Mucosa of rectum (tissue), 2 donors: ENCODE measurements at regions not wholly inside any gene's neighbourhood (a gene's known extent, or its start where the extent isn't known, plus 50 kb on each side); places are given as distances from the start of the nearest gene placed in this dataset.

Source experiments
- H3K27ac ChIP-seq, 2 donors: one replicate each; pipeline ENCODE4 v1.7.0; 2013; ENCODE audit warnings: inconsistent platforms in 2 of 2, low read depth in 2 of 2, low read length in 2 of 2
- H3K27me3 ChIP-seq, 2 donors: one replicate each; pipeline ENCODE4 v1.7.0; 2013; ENCODE audit warnings: low read length in 2 of 2; ENCODE audit not compliant: control insufficient read depth in 2 of 2, insufficient read depth in 2 of 2
- H3K36me3 ChIP-seq, 2 donors: one replicate each; pipeline ENCODE4 v1.7.0; 2013; ENCODE audit warnings: low read length in 2 of 2; ENCODE audit not compliant: control insufficient read depth in 2 of 2, insufficient read depth in 2 of 2
- H3K4me1 ChIP-seq, 2 donors: one replicate each; pipeline ENCODE4 v1.7.0; 2013; ENCODE audit warnings: low read length in 2 of 2, mild to moderate bottlenecking in 1 of 2; ENCODE audit not compliant: control insufficient read depth in 2 of 2, insufficient read depth in 2 of 2
- H3K4me3 ChIP-seq, 2 donors: one replicate each; pipeline ENCODE4 v1.7.0; 2013; ENCODE audit warnings: low read length in 2 of 2
- H3K9ac ChIP-seq, 2 donors: one replicate each; pipeline ENCODE4 v1.7.0; 2013; ENCODE audit warnings: low read length in 2 of 2, low read depth in 1 of 2, mild to moderate bottlenecking in 1 of 2
- H3K9me3 ChIP-seq, 2 donors: one replicate each; pipeline ENCODE4 v1.7.0; 2013; ENCODE audit warnings: low read length in 2 of 2; ENCODE audit not compliant: control insufficient read depth in 2 of 2
- donor health status: healthy.
- donor health status: Normal muscosa, but diverticular disease.

DNA sequence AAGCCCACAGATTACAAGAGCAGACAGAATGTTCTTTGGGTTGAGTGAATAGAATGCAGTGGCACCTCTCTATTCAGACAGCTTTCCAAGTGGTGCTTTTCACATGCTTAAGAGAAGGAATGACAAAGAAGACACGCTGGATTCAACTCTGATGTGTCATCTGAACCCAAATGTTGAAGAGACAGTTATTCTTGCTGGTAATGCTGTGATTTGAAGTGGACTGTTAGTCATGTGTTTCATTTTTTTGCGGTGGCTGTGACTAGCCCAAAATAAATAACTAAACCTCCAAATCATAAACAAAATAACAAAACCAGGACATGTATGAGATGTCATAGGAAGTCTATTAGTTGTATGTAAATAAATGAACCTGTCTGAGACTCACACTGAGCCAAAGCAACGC is 391.8 kb upstream of the PRICKLE1 start:
- H3K9me3 ChIP-seq: no peaks in the 10 kb centered on the region
- no peaks in the 10 kb centered on the region for H3K27me3 ChIP-seq
- H3K36me3 ChIP-seq: no peaks in the 10 kb centered on the region
- H3K4me1 ChIP-seq: no peaks in the 10 kb centered on the region
- no peak overlapping the region for H3K27ac ChIP-seq
- no peak overlapping the region for H3K4me3 ChIP-seq
- no peak overlapping the region for H3K9ac ChIP-seq

DNA sequence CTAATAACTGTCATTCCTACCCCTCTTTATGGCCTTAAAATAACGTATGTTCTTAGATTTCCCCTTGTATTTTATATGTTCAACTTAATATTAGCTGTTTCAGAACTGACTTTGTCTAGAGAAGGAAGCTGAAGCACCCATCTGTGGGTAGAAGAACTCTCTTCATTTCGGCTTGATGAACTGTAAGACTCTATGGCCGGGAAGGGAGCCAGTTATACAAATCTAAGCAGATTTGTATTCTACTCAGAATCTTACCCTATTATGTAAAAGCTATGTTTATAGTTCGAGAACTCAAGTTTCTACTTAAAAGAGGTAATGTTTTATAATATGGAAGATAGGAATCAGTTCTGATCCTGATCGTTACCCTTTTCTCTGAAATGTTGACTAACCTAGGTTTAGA is 390.9 kb upstream of the PRICKLE1 start:
- Histone ChIP-seq H3K9me3 (no peaks in the 10 kb centered on the region), H3K4me3 (no peak overlapping the region), H3K27me3 (no peaks in the 10 kb centered on the region), H3K36me3 (no peaks in the 10 kb centered on the region), H3K4me1 (no peaks in the 10 kb centered on the region), H3K9ac (no peak overlapping the region), H3K27ac (no peak overlapping the region)

DNA sequence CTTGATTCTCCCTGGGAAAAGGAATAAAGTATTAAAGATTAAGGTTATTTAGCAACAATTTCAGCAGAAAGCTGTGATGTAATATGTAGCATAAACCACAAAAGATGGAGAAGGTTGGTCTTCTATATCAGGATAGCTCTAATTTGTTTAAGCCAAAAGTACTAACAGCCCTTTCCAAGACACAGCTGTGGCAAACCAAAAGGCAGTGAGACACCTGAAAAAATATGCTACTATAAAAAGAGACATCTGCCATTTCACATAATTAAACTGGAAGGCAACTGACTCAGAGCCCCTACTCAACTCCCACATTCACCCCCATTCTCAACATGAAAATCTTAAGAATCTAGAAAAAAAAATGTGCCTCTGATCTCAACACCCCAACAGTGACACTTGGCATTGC is 390.2 kb upstream of the PRICKLE1 start:
- Histone ChIP-seq H3K27me3 (no peaks in the 10 kb centered on the region), H3K4me3 (no peak overlapping the region), H3K36me3 (no peaks in the 10 kb centered on the region), H3K9ac (no peak overlapping the region), H3K27ac (no peak overlapping the region), H3K4me1 (no peaks in the 10 kb centered on the region), H3K9me3 (no peaks in the 10 kb centered on the region)

DNA sequence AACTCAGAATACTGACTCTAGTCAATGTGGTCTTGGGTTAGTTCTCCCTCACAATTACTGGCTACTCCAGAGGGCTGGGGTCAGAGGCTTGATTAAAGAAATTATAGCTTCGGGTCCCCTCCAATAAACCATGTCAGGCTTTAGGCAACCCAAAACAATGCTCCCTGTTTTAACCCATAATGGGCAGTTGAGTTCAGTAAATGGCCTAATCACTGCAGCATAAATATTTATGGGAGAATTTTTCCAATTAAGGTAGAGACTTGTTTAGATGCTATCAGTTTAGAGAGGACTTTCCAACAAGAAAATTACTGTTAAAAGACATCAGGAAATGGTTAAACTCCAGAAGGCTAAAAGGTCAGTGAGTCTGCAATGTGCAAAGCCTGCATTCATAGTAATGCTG is 389.2 kb upstream of the PRICKLE1 start:
- H3K36me3 ChIP-seq: no peaks in the 10 kb centered on the region
- H3K9me3 ChIP-seq: no peaks in the 10 kb centered on the region
- H3K9ac ChIP-seq: no peak overlapping the region
- H3K27ac ChIP-seq: no peak overlapping the region
- no peaks in the 10 kb centered on the region for H3K27me3 ChIP-seq
- no peaks in the 10 kb centered on the region for H3K4me1 ChIP-seq
- no peak overlapping the region for H3K4me3 ChIP-seq

DNA sequence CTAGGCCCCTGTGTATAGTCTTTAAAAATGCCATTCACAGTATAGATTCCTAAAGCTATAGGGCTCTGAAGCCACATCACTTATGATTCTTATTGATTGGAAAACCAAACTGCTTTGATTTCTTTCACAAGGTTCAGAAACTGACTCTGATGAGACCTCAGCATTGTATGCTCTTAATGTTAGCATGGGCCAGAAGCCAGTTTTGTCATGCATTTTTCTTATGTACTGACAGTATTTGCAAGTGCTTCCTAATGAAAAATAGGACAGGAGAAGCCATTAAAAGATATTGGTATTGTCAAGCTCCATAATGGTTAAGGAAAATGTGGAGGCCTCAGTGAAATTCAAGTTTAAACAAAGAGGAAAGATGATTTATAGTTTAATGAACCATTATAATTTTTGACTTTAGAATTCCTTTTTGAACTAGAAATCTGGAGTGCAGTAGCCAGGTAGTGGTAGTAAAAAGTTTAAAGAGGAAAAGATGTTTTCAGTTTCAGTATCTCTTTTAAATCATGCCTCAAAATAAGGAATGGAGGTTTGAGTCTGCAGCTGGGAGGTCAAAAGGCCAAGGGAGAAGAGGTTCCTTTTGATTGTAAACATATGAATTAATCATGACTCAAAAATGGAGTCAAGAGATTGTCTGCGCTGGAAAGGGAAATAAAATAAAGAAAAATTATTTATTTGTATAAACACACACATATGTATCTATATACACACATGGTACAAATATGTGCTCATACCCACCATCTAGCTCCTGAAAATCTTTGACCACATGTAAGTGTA is 388.1 kb upstream of the PRICKLE1 start:
- Histone ChIP-seq H3K4me1 (no peaks in the 10 kb centered on the region), H3K27me3 (no peaks in the 10 kb centered on the region), H3K9me3 (no peaks in the 10 kb centered on the region), H3K36me3 (no peaks in the 10 kb centered on the region), H3K9ac (no peak overlapping the region), H3K27ac (no peak overlapping the region), H3K4me3 (no peak overlapping the region)

DNA sequence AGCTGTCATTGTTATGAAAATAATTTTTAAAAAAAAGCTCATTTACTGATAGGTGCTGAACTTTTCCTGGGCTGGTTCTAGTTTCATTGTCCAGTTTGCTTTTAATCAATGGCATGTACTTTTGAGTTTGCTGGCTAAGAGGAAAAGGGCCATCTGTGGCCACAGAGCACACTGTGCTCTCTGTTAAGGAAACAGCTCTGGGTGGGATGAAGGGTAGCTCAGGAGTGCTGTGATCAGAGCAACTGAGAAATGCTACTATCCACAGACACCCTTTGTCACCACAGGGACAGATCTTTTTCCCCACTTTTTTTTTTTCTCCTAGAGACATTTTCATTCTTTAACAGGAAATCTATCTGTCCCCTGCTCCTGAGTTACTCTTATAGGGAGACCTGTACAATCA is 387.1 kb upstream of the PRICKLE1 start:
- Histone ChIP-seq H3K9me3 (no peaks in the 10 kb centered on the region), H3K36me3 (no peaks in the 10 kb centered on the region), H3K9ac (no peak overlapping the region), H3K4me3 (no peak overlapping the region), H3K4me1 (no peaks in the 10 kb centered on the region), H3K27me3 (no peaks in the 10 kb centered on the region), H3K27ac (no peak overlapping the region)

DNA sequence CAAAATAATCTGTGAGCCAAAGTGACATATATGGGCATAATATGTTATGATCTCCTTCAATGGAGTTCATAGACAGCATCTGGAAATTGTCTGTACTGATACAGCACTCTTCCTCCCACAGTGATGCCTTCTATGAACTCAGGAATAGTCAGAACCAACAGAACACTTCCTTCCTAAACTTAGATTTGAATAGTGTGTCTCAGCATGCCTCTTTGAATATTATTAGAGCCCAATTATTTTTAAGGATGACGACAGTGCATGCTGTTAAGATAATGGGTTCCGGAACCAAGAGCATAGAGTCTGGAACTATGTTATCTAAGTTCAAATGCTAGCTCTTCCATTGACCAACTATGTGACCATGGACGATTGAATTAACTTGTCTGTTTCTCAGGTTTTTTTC is 386.6 kb upstream of the PRICKLE1 start:
- no peaks in the 10 kb centered on the region for H3K27me3 ChIP-seq
- H3K36me3 ChIP-seq: no peaks in the 10 kb centered on the region
- H3K9ac ChIP-seq: no peak overlapping the region
- no peak overlapping the region for H3K27ac ChIP-seq
- no peaks in the 10 kb centered on the region for H3K4me1 ChIP-seq
- no peak overlapping the region for H3K4me3 ChIP-seq
- H3K9me3 ChIP-seq: no peaks in the 10 kb centered on the region

DNA sequence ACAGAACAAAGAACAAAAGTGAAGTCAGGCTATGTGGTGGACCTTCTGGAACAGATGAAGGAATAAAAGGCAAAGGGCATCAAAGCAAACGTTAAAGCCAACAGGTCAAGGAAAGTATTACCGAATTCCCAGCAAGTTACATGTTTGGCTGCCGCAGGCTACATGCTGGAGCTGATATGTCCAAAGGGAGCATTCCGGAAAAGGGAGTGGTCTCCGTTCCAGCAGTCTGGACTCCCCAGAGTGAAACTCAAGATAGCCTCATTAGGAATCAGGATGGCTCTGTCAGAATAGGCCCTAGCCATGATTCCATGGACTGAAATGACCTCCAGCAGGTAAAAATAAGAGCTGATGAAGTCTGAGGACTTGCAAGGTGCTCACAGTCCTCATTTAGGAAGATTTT is 379.8 kb upstream of the PRICKLE1 start:
- no peaks in the 10 kb centered on the region for H3K27me3 ChIP-seq
- no peaks in the 10 kb centered on the region for H3K36me3 ChIP-seq
- no peak overlapping the region for H3K27ac ChIP-seq
- H3K9me3 ChIP-seq: peaks cover 0 to 2% of the 10 kb centered on the region in 2 donors
- H3K9ac ChIP-seq: no peak overlapping the region
- no peak overlapping the region for H3K4me3 ChIP-seq
- no peaks in the 10 kb centered on the region for H3K4me1 ChIP-seq

DNA sequence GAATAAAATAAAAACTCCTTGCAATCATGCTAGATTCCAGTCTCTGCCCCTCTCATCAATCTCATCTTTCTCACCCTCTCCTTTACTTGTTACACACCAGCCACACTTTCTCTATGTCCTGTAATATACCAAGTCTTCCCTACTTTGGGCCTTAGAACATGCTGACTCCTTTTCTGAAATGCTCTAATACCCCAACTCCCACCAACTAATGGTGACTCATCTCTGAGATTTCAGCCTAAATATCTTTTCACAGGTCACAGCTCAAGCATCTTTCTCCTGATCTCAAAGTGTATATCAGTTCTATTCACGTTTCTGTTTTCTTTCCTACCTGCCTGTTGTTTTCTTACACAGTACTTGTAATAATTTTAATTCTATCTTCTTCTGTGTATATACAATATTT is 378.9 kb upstream of the PRICKLE1 start:
- H3K9ac ChIP-seq: no peak overlapping the region
- no peaks in the 10 kb centered on the region for H3K4me1 ChIP-seq
- no peak overlapping the region for H3K4me3 ChIP-seq
- no peaks in the 10 kb centered on the region for H3K36me3 ChIP-seq
- no peak overlapping the region for H3K27ac ChIP-seq
- peaks cover 0 to 2% of the 10 kb centered on the region in 2 donors for H3K9me3 ChIP-seq
- H3K27me3 ChIP-seq: no peaks in the 10 kb centered on the region

DNA sequence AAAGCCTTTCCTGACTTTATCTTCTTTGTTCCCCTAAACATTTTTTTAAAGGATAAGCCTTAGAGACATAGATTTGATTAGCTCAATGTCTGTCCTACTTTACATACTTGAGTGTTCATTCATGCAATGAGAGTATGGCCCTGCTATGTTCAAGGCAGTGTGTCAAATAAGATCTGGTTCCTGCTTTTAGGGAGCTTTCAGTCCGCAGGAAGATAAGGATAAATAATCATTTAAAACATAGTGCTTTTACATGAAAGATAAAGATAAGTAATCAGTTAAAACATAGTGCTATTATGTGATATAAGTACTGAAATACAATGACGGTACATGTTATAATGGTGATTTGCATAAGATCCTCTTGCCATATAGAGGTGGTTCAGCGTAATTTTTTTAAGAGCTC is 378.3 kb upstream of the PRICKLE1 start:
- Histone ChIP-seq H3K36me3 (no peaks in the 10 kb centered on the region), H3K27ac (no peak overlapping the region), H3K27me3 (no peaks in the 10 kb centered on the region), H3K4me1 (no peaks in the 10 kb centered on the region), H3K9ac (no peak overlapping the region), H3K4me3 (no peak overlapping the region), H3K9me3 (peaks cover 0 to 2% of the 10 kb centered on the region in 2 donors)

DNA sequence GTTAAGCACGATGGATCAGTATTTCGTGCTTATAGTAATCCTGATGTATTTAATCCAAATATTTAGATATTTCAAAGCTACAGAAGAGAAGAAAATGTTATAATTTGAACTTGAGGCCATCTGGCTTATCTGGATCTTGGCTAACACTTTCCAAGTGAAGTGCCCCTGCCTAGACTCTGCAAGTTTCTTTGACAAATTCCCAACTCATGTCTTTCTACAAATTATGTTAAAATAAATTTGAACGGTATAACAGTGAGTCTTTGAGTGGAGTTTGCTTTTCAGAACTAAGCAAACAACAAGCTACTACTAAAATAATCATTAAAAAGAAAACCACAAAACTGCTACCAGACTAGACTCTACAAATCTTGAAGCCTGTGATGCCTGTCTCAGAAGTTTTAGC is 374.4 kb upstream of the PRICKLE1 start:
- Histone ChIP-seq H3K27me3 (no peaks in the 10 kb centered on the region), H3K4me1 (no peaks in the 10 kb centered on the region), H3K4me3 (no peak overlapping the region), H3K27ac (no peak overlapping the region), H3K9ac (no peak overlapping the region), H3K36me3 (no peaks in the 10 kb centered on the region), H3K9me3 (no peaks in the 10 kb centered on the region)
